BLaER1 treated with 17β-estradiol and CSF1 and Interleukin-3, amounts not matched to agents 10 nM and 100 nM (cell line): ENCODE measurements at regions not wholly inside any gene's neighbourhood (a gene's known extent, or its start where the extent isn't known, plus 50 kb on each side); places are given as distances from the start of the nearest gene placed in this dataset.
A peak's percentile ranks its signal among the peaks of the same experiment; 100 is the strongest.
"Not testable (repeated sequence)": the region's sequence is repeated elsewhere in the genome, so short reads cannot be mapped to it uniquely, and the experiment has no call there.

Source experiments
- H3K27ac ChIP-seq, 11 experiments: shearing (Covaris generic); formaldehyde crosslinking; 2 replicates each; pipeline ENCODE4 v1.8.1; 2022
- H3K27me3 ChIP-seq, 11 experiments: shearing (Covaris generic); formaldehyde crosslinking; 2 replicates each; pipeline ENCODE4 v1.8.1; 2022
- H3K36me3 ChIP-seq, 11 experiments: shearing (Covaris generic); formaldehyde crosslinking; 2 replicates each; pipeline ENCODE4 v1.8.1; 2022
- H3K4me1 ChIP-seq, 10 experiments: shearing (Covaris generic); formaldehyde crosslinking; 2 replicates each; pipeline ENCODE4 v1.8.1; 2022
- H3K4me2 ChIP-seq, 11 experiments: shearing (Covaris generic); formaldehyde crosslinking; 2 replicates each; pipeline ENCODE4 v1.8.1; 2022
- H3K4me3 ChIP-seq, 10 experiments: shearing (Covaris generic); formaldehyde crosslinking; 2 replicates each; pipeline ENCODE4 v1.8.1; 2022
- H3K9ac ChIP-seq, 11 experiments: shearing (Covaris generic); formaldehyde crosslinking; 2 replicates each; pipeline ENCODE4 v1.8.1; 2022
- H3K9me3 ChIP-seq, 11 experiments: shearing (Covaris generic); formaldehyde crosslinking; replicated peaks in 1 of 11; 2 replicates each; pipeline ENCODE4 v1.8.1; 2022
- H4K20me1 ChIP-seq, 11 experiments: shearing (Covaris generic); formaldehyde crosslinking; 2 replicates each; pipeline ENCODE4 v1.8.1; 2022
- Cebpa-rat ChIP-seq, 11 experiments: shearing (Covaris generic); IDR thresholded peaks; 2 replicates each; pipeline ENCODE4 v1.8.1; 2022

DNA sequence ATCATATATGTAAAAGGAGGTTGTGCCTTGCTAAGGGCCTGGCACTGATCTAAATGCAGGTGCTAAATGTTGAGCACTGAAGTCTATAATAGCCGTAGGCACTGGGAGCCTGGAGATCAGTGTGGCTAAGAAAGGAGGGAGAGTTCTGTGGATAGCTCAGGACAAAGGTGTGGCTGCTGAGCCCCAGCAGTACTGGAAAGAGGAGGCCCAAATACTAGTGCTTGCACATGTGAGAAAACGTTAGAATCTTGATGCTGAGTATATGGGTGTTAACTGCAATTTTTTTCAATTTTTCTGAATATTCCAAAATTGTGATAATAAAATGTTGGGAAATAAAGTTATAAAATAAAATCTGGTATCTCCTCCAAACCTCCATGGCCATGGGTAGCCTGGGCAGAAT lies 62.5 kb upstream of the PTGFRN start:
- Histone ChIP-seq H3K27me3 (no peaks in the 10 kb centered on the region), H3K9ac (no peak overlapping the region), H3K4me2 (peak overlapping the region in 5 of 11 experiments; percentile 3 to 40 (median 13); a peak in 6 of 22 replicates), H3K27ac (peak overlapping the region in 1 of 11 experiments; percentile 40; a peak in 2 of 22 replicates), H3K36me3 (no peaks in the 10 kb centered on the region), H3K4me1 (peaks cover 0 to 23% (median 8%) of the 10 kb centered on the region in 10 experiments; a peak in 13 of 20 replicates), H3K9me3 (peaks cover 0 to 6% (median 0%) of the 10 kb centered on the region in 11 experiments; a peak in 3 of 22 replicates), H4K20me1 (no peaks in the 10 kb centered on the region), H3K4me3 (no peak overlapping the region)
- no peak for TF ChIP-seq Cebpa-rat (IDR thresholded peaks at IDR 0.05)

DNA sequence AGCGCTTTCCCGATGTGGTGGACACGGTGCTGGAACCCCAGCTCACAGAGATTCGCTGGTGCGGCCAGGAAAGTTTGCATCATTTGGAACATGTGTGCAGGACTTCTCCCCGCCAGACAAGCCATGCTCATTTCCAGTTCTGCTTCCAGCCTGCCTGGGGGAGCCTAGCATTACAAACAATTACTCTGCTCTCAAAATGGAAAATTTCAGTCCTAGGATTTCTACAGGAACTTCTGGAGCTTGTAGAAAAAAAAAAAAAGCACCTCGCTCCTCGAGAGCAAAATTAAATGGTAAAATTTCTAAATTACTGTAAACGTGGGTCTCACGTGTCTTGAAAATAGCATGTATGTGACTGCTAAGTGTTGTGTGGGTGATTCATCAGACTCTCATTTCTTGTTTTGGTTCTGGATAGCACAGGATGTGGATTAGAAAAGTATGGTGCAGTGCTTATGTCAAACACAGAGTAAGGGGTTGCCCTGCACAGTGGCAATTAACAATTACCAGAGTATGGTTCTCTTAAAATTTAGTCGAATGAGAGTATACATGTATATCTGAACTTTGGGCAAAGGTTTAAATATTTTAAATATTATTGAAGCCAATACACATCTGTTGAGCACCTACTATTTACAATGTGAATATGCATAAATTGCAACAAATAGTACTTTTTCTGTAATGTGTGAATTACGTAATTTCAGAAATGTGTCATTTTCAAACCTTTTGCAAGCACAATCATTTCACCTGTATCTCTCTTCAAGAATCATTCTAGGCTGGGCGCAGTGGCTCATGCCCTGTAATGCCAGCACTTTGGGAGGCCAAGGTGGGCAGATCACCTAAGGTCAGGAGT lies 61.8 kb upstream of the PTGFRN start:
- Histone ChIP-seq H3K27ac (peak overlapping the region in 1 of 11 experiments; percentile 40; a peak in 3 of 22 replicates), H3K27me3 (no peaks in the 10 kb centered on the region), H3K36me3 (no peaks in the 10 kb centered on the region), H4K20me1 (no peaks in the 10 kb centered on the region), H3K4me1 (peaks cover 0 to 26% (median 9%) of the 10 kb centered on the region in 10 experiments; a peak in 14 of 20 replicates), H3K9ac (no peak overlapping the region), H3K4me3 (no peak overlapping the region), H3K4me2 (peak overlapping the region in 5 of 11 experiments; percentile 3 to 40 (median 13); a peak in 8 of 22 replicates), H3K9me3 (peaks cover 0 to 6% (median 0%) of the 10 kb centered on the region in 11 experiments; a peak in 3 of 22 replicates)
- no peak for TF ChIP-seq Cebpa-rat (IDR thresholded peaks at IDR 0.05)

DNA sequence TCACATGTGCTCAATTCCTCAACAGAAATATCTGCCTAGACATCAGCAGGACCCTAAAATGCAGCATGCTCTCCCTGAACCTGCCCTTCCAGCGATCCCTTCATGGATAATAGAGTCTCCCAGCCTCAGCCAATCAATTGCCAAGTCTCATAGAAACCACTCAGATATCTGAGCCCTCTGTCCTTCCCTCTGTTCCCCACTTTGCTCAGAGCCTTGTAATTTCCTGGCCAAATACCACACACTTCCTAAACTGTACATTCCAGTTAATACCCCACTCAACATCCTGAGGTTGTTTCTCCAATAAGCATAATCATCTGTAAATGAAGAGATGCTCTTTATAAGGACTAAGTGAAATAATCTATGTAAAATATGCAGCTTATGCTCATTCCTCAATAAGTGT lies 59.3 kb upstream of the PTGFRN start:
- no peak overlapping the region for H3K4me2 ChIP-seq
- H3K27me3 ChIP-seq = no peaks in the 10 kb centered on the region
- no peaks in the 10 kb centered on the region for H4K20me1 ChIP-seq
- H3K27ac ChIP-seq = no peak overlapping the region
- H3K4me1 ChIP-seq = peaks cover 21 to 51% (median 31%) of the 10 kb centered on the region in 10 experiments
- no peak overlapping the region for H3K4me3 ChIP-seq
- no peak for TF ChIP-seq Cebpa-rat (IDR thresholded peaks at IDR 0.05)
- no peaks in the 10 kb centered on the region for H3K36me3 ChIP-seq
- no peak overlapping the region for H3K9ac ChIP-seq
- no peaks in the 10 kb centered on the region for H3K9me3 ChIP-seq

DNA sequence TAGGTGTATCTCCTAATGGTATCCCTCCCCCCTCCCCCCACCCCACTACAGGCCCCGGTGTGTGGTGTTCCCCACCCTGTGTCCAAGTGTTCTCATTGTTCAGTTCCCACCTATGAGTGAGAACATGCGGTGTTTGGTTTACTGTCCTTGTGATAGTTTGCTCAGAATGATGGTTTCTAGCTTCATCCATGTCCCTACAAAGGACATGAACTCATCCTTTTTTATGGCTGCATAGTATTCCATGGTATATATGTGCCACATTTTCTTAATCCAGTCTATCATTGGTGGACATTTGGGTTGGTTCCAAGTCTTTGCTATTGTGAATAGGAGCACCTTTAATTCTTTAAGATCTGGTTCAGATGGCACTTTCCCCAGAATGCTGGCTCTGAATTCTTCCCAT lies 58.5 kb upstream of the PTGFRN start:
- H3K4me2 ChIP-seq, H3K9me3 ChIP-seq: not testable (repeated sequence)

DNA sequence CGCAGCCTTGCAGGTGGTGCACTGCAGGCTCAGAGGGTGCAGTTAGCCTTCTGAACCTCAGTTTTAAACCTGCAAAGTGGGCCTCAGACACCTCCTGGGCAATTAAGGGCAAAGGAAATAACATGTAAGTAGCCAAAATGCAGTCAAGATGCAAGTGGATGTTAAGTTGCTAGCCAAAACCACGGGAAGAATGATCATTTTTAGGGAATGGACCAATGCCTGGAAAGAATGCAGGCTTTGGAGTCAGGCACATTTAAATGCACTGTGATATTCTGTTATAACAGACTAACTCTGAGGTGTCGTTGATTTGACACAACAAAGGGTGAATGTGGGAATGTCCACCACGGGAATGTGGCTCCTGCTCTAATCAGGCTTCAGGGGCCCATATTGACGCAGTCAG lies 57.9 kb upstream of the PTGFRN start:
- Histone ChIP-seq H3K36me3 (no peaks in the 10 kb centered on the region), H3K4me3 (no peak overlapping the region), H3K9ac (no peak overlapping the region), H3K9me3 (no peaks in the 10 kb centered on the region), H3K4me1 (peaks cover 21 to 52% (median 36%) of the 10 kb centered on the region in 10 experiments), H3K27me3 (no peaks in the 10 kb centered on the region), H3K4me2 (no peak overlapping the region), H4K20me1 (no peaks in the 10 kb centered on the region), H3K27ac (no peak overlapping the region)
- TF ChIP-seq Cebpa-rat (IDR thresholded peaks at IDR 0.05) = no peak

More for the DNA sequence above, 58.5 kb upstream of the PTGFRN start:
- not testable (repeated sequence) for H3K27me3 ChIP-seq, H3K4me3 ChIP-seq, H3K9ac ChIP-seq, H3K27ac ChIP-seq, H4K20me1 ChIP-seq, H3K36me3 ChIP-seq
- peaks cover 23 to 53% (median 36%) of the 10 kb centered on the region in 10 experiments for H3K4me1 ChIP-seq

DNA sequence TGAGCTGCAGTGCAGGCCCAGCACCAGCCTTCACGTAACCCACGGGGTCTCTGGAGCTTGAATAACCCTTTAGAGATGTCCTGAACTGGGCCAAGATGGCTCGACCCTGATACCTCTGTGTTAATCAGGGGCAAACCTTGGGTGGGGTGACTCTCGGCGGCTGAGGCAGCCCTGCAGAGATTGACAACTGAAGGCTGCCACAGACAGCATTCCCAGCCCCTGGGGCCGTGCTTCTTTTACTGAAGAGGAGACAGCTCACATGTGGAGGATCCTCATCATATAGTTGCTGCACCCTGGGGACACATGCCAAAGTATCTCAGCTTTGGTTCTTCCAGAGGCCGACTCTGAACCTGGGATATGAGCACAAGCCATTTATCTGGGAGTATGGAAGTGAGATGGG lies 57.3 kb upstream of the PTGFRN start:
- Histone ChIP-seq H3K9ac (no peak overlapping the region), H3K36me3 (no peaks in the 10 kb centered on the region), H3K27me3 (no peaks in the 10 kb centered on the region), H4K20me1 (no peaks in the 10 kb centered on the region), H3K27ac (no peak overlapping the region), H3K4me3 (no peak overlapping the region), H3K9me3 (no peaks in the 10 kb centered on the region), H3K4me1 (peaks cover 21 to 48% (median 34%) of the 10 kb centered on the region in 10 experiments), H3K4me2 (no peak overlapping the region)
- TF ChIP-seq Cebpa-rat (IDR thresholded peaks at IDR 0.05) = no peak

DNA sequence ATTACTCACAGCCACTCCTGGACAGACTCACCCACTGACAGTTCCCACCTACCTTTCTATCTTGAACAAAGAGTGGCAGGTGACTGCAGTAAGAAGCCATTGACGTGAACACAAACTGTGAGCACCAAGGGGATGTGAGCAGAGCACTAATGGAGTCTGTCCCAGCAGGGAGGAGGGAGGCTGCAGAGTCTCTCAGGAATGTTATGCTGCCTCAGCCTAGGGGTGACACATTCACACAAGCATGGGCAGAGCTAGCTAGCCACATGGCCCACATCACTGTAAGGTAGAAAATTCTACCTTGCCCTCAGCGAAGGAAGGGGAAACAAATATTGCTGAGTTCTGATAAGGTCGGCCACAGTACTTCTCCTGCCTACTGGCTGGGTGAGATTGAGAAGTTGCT lies 56.8 kb upstream of the PTGFRN start:
- peaks cover 21 to 43% (median 31%) of the 10 kb centered on the region in 10 experiments for H3K4me1 ChIP-seq
- no peak overlapping the region for H3K9ac ChIP-seq
- no peak overlapping the region for H3K4me3 ChIP-seq
- H3K4me2 ChIP-seq = peak overlapping the region in 4 of 11 experiments; percentile 36 to 82 (median 77); a peak in 6 of 22 replicates
- TF ChIP-seq Cebpa-rat (IDR thresholded peaks at IDR 0.05) = no peak
- no peaks in the 10 kb centered on the region for H4K20me1 ChIP-seq
- peak overlapping the region in 2 of 11 experiments; percentile 61 to 68; a peak in 3 of 22 replicates for H3K27ac ChIP-seq
- H3K9me3 ChIP-seq = no peaks in the 10 kb centered on the region
- no peaks in the 10 kb centered on the region for H3K36me3 ChIP-seq
- no peaks in the 10 kb centered on the region for H3K27me3 ChIP-seq

DNA sequence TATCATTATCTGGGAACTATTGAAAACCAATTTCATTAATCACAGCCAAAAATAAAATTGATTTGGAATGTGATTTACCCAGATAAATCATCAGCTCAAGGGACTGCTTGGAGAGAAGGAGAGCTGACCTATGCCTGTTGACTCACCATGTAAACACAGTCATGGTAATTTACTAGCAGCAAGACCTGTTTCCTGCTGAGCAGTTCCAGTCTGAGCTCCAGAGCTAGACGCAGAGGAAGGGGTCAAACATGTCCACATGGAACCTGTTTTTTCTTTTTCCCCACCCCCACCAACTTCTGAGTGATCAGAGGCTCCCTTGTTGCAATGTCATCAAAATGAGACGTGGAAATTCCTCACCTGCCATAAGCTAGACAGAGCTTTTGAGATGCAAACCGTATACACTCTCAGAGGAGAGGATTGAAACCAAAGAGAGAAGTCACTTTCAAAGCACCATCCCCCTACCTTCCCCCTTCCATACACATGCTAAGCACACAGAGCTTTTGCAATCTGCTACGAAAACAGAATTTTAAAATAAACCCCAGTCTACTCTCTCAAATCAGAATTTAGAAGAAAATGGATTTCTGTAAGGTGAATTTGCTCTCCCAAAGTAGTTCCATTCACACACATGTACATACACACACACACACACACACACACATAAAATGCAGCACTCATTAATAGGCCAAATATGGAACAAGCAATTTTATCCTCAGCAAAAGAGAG lies 55.9 kb upstream of the PTGFRN start:
- no peak overlapping the region for H3K4me3 ChIP-seq
- H3K4me1 ChIP-seq = peaks cover 21 to 36% (median 29%) of the 10 kb centered on the region in 10 experiments
- peak overlapping the region in 5 of 11 experiments; percentile 2 to 68 (median 51); a peak in 6 of 22 replicates for H3K27ac ChIP-seq

DNA sequence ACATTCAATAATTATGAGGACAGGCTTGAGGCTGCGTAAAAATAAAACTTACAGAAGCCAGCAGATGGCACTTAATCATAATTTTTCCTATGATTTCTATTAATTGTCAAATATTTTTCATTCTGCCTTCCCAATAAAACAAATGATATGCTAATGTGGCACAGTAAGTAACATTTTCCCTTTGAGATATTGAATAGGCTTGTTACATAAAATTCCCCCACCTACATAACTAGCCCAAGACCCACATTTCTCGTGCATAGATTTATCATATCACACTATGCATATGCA lies 55.4 kb upstream of the PTGFRN start:
- peak overlapping the region; percentile 38 to 82 (median 60) for H3K4me2 ChIP-seq
- H3K27me3 ChIP-seq = no peaks in the 10 kb centered on the region

More for the DNA sequence above, 55.9 kb upstream of the PTGFRN start:
- TF ChIP-seq Cebpa-rat (IDR thresholded peaks at IDR 0.05) = no peak
- Histone ChIP-seq H3K36me3 (no peaks in the 10 kb centered on the region), H3K9me3 (no peaks in the 10 kb centered on the region), H4K20me1 (no peaks in the 10 kb centered on the region), H3K9ac (peak overlapping the region in 4 of 11 experiments; percentile 20 to 45 (median 30); a peak in 7 of 22 replicates), H3K27me3 (no peaks in the 10 kb centered on the region), H3K4me2 (peak overlapping the region in 10 of 11 experiments; percentile 11 to 82 (median 64); a peak in 17 of 22 replicates)

More for the DNA sequence above, 55.4 kb upstream of the PTGFRN start:
- Histone ChIP-seq H3K36me3 (no peaks in the 10 kb centered on the region), H3K9me3 (no peaks in the 10 kb centered on the region), H3K4me1 (peaks cover 21 to 36% (median 29%) of the 10 kb centered on the region in 10 experiments), H3K4me3 (no peak overlapping the region), H3K9ac (peak overlapping the region in 2 of 11 experiments; percentile 22 to 33; a peak in 2 of 22 replicates), H3K27ac (peak overlapping the region in 4 of 11 experiments; percentile 12 to 68 (median 56); a peak in 7 of 22 replicates), H4K20me1 (no peaks in the 10 kb centered on the region)
- TF ChIP-seq Cebpa-rat (IDR thresholded peaks at IDR 0.05) = no peak
